Keratinocyte (primary cell): ENCODE measurements at regions not wholly inside any gene's neighbourhood (a gene's known extent, or its start where the extent isn't known, plus 50 kb on each side); places are given as distances from the start of the nearest gene placed in this dataset.

Source experiments
- DNase-seq: peaks from one replicate; pipeline ENCODE4 v3.0.0-alpha.2; 2011; ENCODE audit warnings: low read depth, missing footprints, low spot score
- FAIRE-seq: peaks from 2 replicates; lab custom pipeline; 2011; peaks lifted over from hg19 to GRCh38; lab: Jason Lieb, UNC
- H2AFZ ChIP-seq: 2 replicates; pipeline ENCODE4 v1.6.0; 2012; ENCODE audit warnings: low read length, control low read depth, inconsistent platforms; ENCODE audit not compliant: control insufficient read depth
- H3K27ac ChIP-seq: 2 replicates; pipeline ENCODE4 v1.5.1; 2011; ENCODE audit warnings: low read length; ENCODE audit not compliant: control insufficient read depth, insufficient read depth
- H3K27me3 ChIP-seq: 3 replicates; pipeline ENCODE4 v1.6.0; 2011; ENCODE audit warnings: low read length; ENCODE audit not compliant: control insufficient read depth, insufficient read depth; ENCODE audit errors: extremely low read depth
- H3K36me3 ChIP-seq, 2 experiments: 2 replicates in 1 of 2; 3 replicates in 1 of 2; pipeline ENCODE4 v1.5.1; 2011; ENCODE audit warnings: low read length in 2 of 2, mild to moderate bottlenecking in 1 of 2; ENCODE audit not compliant: control insufficient read depth in 2 of 2, insufficient read depth in 2 of 2; ENCODE audit errors: extremely low read depth in 1 of 2
- H3K4me1 ChIP-seq: 3 replicates; pipeline ENCODE4 v1.5.1; 2011; ENCODE audit warnings: low read length; ENCODE audit not compliant: control insufficient read depth, insufficient read depth; ENCODE audit errors: extremely low read depth
- H3K4me2 ChIP-seq: 3 replicates; pipeline ENCODE4 v1.6.0; 2011; ENCODE audit warnings: low read depth, low read length; ENCODE audit not compliant: control insufficient read depth, insufficient read depth; ENCODE audit errors: extremely low read depth
- H3K4me3 ChIP-seq, 3 experiments: fragments of 200-600 bp in 1 of 3; sonication (generic) in 1 of 3; 2 replicates in 2 of 3; 3 replicates in 1 of 3; pipeline ENCODE4 v1.5.1; 2011 to 2016; ENCODE audit warnings: low read length in 3 of 3, mild to moderate bottlenecking in 3 of 3, control low read depth in 2 of 3, inconsistent platforms in 1 of 3, low read depth in 1 of 3, mixed read lengths in 1 of 3, mixed run types in 1 of 3, moderate library complexity in 1 of 3; ENCODE audit not compliant: control insufficient read depth in 2 of 3, insufficient read depth in 2 of 3; ENCODE audit errors: extremely low read depth in 1 of 3
- H3K79me2 ChIP-seq: 2 replicates; pipeline ENCODE4 v1.6.0; 2012; ENCODE audit warnings: low read length; ENCODE audit not compliant: control insufficient read depth, insufficient read depth
- H3K9ac ChIP-seq: 3 replicates; pipeline ENCODE4 v1.6.0; 2011; ENCODE audit warnings: low read length; ENCODE audit not compliant: control insufficient read depth, insufficient read depth; ENCODE audit errors: extremely low read depth
- H3K9me1 ChIP-seq: 3 replicates; pipeline ENCODE4 v1.6.0; 2011; ENCODE audit warnings: low read length; ENCODE audit not compliant: control insufficient read depth, insufficient read depth; ENCODE audit errors: extremely low read depth
- H3K9me3 ChIP-seq: 2 replicates; pipeline ENCODE4 v1.5.1; 2012; ENCODE audit warnings: low read depth, low read length; ENCODE audit not compliant: control insufficient read depth
- H4K20me1 ChIP-seq: 3 replicates; pipeline ENCODE4 v1.6.0; 2011; ENCODE audit warnings: low read length; ENCODE audit not compliant: control insufficient read depth, insufficient read depth; ENCODE audit errors: extremely low read depth
- CTCF ChIP-seq, 3 experiments: IDR thresholded peaks in 1 of 3; conservative IDR thresholded peaks in 1 of 3; optimal IDR thresholded peaks in 1 of 3; 2 replicates in 2 of 3; 3 replicates in 1 of 3; pipeline versions ENCODE3 to v1.5.1; 2011; ENCODE audit warnings: low read length in 3 of 3, mild to moderate bottlenecking in 3 of 3, moderate library complexity in 2 of 3, control low read depth in 1 of 3, inconsistent platforms in 1 of 3; ENCODE audit not compliant: insufficient read depth in 2 of 3; ENCODE audit errors: extremely low read depth in 1 of 3
- EZH2 ChIP-seq: IDR thresholded peaks from one replicate; pipeline ENCODE4 v1.6.1; 2012; ENCODE audit warnings: inconsistent platforms, mild to moderate bottlenecking, low read length, moderate library complexity
- dilution Hi-C: fragments of 300-500 bp; cut with MboI; formaldehyde crosslinking; loops from one replicate; pipeline ENCODE4 v1.7.0; 2020; ENCODE audit warnings: low sequenced_read_pairs; ENCODE audit not compliant: extremely low pct_ligation_motif_present

DNA sequence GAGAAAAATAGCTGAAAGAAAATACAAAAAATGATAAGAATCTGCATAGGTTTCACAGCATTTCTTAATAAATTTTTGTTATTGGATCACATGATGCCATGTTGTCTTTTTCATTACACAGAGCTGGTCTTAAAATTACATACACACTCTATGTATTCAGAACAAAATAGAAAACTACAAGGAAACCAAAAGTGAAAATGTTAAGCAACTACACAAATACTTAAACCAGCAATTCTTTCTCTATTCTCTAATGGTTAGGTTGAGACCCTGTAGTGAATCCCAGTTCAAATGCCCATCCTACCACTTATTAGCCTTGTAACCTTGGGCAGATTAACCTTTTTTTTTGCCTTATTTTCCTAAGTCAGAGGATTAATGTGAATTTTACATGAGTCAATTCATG, 2311.2 kb downstream of the PCDH7 start:
- H3K4me2 ChIP-seq: no peak overlapping the region
- H3K9ac ChIP-seq: no peak overlapping the region
- DNase-seq: no peak
- H3K36me3 ChIP-seq: no peaks in the 10 kb centered on the region
- H3K9me3 ChIP-seq: peaks cover 3% of the 10 kb centered on the region
- no peak overlapping the region for H3K4me3 ChIP-seq
- dilution Hi-C loops: no loop called here
- no peak overlapping the region for H3K27ac ChIP-seq
- H3K9me1 ChIP-seq: no peaks in the 10 kb centered on the region
- FAIRE-seq: no peak
- TF ChIP-seq EZH2 (no peak), CTCF (optimal IDR thresholded peaks at IDR 0.05 in 1 of 3, IDR thresholded peaks at IDR 0.05 in 1 of 3, conservative IDR thresholded peaks at IDR 0.05 in 1 of 3; ENCODE audit: extremely low read depth in 1 of 3, insufficient read depth in 2 of 3, low read length in 3 of 3) (no peak)
- no peaks in the 10 kb centered on the region for H3K27me3 ChIP-seq
- no peaks in the 10 kb centered on the region for H4K20me1 ChIP-seq
- H3K4me1 ChIP-seq: no peaks in the 10 kb centered on the region
- H2AFZ ChIP-seq: no peak overlapping the region
- H3K79me2 ChIP-seq: no peaks in the 10 kb centered on the region

DNA sequence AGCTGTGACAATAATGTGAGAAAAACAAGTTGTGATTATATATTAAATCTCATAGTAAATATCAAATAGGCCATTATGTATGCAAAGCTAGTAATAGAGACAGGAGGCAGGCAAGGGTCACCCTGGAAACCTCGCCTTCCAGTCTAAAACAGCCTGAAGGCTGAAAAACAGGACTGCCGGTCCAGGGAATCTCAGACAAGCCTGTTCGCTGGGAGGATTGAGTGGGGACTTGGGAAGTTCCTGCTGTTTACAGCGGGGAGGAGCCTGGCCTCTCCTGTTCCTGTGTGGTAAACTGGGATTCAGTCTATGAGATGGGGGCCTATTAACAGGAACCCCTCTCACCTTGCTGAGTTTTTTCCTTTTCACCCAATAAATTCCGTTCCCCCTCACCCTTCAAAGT, 2317.3 kb downstream of the PCDH7 start:
- dilution Hi-C loops: no loop called here
- no peaks in the 10 kb centered on the region for H3K36me3 ChIP-seq

More for the DNA sequence above, 2317.3 kb downstream of the PCDH7 start:
- H3K4me3 ChIP-seq: no peak overlapping the region
- H3K9me3 ChIP-seq: peaks cover 3% of the 10 kb centered on the region
- TF ChIP-seq EZH2 (no peak), CTCF (optimal IDR thresholded peaks at IDR 0.05 in 1 of 3, IDR thresholded peaks at IDR 0.05 in 1 of 3, conservative IDR thresholded peaks at IDR 0.05 in 1 of 3; ENCODE audit: extremely low read depth in 1 of 3, insufficient read depth in 2 of 3, low read length in 3 of 3) (no peak)
- H3K27ac ChIP-seq: no peak overlapping the region
- no peak for DNase-seq
- no peak overlapping the region for H3K9ac ChIP-seq
- no peaks in the 10 kb centered on the region for H3K27me3 ChIP-seq
- no peaks in the 10 kb centered on the region for H3K4me1 ChIP-seq
- H3K79me2 ChIP-seq: no peaks in the 10 kb centered on the region
- H2AFZ ChIP-seq: no peak overlapping the region
- no peak overlapping the region for H3K4me2 ChIP-seq
- no peaks in the 10 kb centered on the region for H3K9me1 ChIP-seq
- H4K20me1 ChIP-seq: no peaks in the 10 kb centered on the region
- FAIRE-seq: no peak
